ENCODE measurements at regions not wholly inside any gene's neighbourhood (a gene's known extent, or its start where the extent isn't known, plus 50 kb on each side); places are given as distances from the start of the nearest gene placed in this dataset.

DNA sequence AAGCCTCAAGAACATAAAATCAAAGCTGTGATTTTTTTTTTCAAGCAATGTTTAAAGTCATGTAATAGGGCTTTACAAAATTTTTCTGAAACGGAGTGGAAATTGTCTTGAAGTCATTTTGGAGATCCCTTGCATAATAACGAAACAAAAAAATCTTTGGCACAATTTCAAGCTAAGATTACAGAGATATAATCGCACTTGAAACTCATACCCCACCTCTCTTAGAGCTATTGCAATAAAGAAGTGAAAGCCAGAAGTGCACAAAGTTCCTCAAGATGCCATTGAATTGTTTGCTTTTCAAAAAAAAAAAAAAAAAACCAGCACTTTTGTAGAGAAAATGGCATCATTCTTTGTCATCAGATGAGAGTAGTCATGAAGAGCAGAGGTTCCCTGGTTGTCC is 152.3 kb downstream of the PAX3 start:
- no peak for DNase-seq

DNA sequence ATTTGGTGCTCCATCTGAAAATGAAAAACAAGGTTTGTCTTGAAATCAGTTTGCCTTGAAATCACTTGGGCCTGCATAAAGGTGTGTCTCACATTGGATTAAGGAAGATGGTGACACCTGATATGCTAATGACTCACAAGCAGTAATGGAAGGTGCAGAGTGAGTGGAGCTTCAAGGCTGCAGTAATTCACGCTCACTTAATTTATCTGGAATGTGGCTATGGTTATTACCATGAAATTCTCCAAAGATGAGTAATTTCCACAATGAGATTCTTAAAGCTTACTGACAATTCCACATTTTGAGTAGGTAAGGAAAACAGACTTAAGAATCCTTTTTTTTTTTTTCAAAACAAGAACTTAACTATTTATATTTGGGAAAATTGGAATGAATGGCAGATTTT is 156.8 kb downstream of the PAX3 start:
- no peak for DNase-seq

- no peak for DNase-seq
Measured at GRCh38 chr2:222136106-222136630, 162.6 kb downstream of the PAX3 start.

GRCh38 chr2:222134654-222135053 is 164.1 kb downstream of the PAX3 start:
- no peak for DNase-seq

GRCh38 chr2:222133897-222134296 is 164.9 kb downstream of the PAX3 start:
- DNase-seq = no peak

- no peak for DNase-seq
Measured at GRCh38 chr2:222130855-222131254, 167.9 kb downstream of the PAX3 start.

- DNase-seq = no peak
Measured at GRCh38 chr2:222127660-222128059, 171.1 kb downstream of the PAX3 start.

GRCh38 chr2:222120933-222121332 is 177.9 kb downstream of the PAX3 start:
- no peak for DNase-seq

- DNase-seq = no peak
Measured at GRCh38 chr2:222115296-222115695, 183.5 kb downstream of the PAX3 start.

GRCh38 chr2:222108957-222109585 is 189.7 kb downstream of the PAX3 start:
- DNase-seq = no peak

- DNase-seq = no peak
Measured at GRCh38 chr2:222108497-222108896, 190.3 kb downstream of the PAX3 start.

DNA sequence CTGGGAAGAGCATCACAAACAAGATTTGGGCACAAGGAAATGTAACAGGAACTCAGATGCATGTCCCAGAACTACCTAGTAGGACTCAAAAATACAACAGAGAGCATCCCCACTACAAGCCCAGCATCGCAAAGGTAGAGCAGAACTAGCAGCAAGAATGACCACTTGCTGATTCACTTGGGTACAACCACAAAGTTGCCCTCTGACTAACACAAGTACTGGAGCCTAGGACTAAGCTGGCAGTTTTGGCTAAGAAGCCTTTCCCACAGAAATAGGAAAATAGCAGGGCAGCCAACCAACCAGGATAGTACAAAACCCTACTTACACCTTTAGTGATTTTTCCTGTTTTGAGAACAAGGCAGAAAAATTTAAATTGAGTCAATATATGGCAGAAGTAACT is 193.8 kb downstream of the PAX3 start:
- no peak for DNase-seq

DNA sequence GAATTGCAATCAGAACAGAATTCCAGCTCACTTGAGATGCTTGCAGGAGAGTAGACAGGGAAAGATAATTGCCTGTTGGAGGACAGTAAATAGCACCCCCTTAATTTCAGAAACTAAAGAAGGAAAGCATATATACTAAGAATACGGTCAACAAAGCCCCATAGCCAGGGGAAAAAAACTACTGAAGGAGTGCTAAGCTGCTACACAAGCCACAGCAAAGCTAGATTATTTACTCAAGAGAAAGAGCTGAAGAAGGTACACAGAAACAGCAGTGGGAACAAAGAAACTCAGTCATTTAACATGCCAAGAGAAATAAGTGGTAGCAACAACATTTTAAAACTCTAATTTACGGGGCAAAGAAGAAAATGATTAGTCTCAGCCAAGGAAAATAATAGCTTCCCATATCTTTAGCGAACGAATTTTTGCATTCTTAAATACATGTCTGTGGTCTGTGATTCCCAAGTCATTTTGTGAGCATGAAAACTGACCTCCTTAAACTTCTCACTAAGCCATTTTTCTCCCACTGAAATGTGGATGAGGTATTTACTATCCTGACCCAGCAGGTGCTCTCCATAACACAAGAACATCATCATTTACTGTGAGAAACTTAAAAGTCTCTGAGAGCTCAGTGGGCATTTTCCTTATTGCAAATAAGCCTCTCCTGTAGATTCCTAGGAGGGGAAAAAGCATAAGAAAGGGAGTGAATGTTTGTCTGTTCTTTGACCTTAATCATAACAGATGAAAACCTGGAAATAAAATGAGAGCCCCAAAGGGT is 196.0 kb downstream of the PAX3 start:
- DNase-seq = no peak

- DNase-seq = no peak
Measured at GRCh38 chr2:222100704-222101699, 197.8 kb downstream of the PAX3 start.

- no peak for DNase-seq
Measured at GRCh38 chr2:222088561-222088960, 210.2 kb downstream of the PAX3 start.

GRCh38 chr2:222087998-222088397 is 210.8 kb downstream of the PAX3 start:
- no peak for DNase-seq

DNA sequence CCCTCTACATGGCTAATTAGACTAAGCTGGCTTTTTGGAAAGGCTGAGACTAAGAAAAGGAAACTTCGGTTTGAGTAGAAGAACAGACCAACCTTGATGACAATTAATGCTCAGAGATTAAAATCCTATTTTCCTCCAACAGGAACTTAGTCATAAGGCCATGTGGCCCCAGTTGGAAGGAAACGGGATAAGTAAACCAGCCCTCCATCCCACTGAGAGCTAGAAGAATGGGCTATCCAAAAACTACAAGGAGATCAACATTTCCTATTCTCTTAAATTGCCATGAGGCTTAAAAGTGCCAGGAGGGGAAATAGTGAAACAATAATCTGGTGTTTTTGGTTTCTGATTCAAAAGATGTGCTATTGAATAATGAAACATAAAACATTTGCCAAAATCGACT is 216.6 kb downstream of the PAX3 start:
- DNase-seq = no peak

- no peak for DNase-seq
Measured at GRCh38 chr2:222080141-222080540, 218.7 kb downstream of the PAX3 start.

- no peak for DNase-seq
Measured at GRCh38 chr2:222076973-222077690, 221.7 kb downstream of the PAX3 start.

DNA sequence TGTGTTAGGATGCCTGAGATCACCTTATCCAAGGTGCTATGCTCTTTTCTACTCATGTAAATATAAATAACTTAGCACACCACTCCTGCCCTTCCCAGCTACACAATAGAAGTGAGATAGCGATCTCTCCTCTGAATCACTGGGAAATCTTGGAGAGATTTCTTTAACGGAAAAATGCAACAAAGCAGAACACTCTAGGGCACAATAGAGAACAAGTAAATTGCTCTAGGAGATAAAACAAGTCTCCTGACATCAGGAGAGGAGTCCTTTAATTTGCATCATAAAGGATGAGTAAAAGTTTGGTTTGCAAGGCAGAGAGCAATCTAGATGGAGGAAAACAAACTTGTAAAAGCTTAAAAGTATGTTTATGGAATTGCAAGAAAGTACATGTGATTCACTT is 224.1 kb downstream of the PAX3 start:
- DNase-seq = no peak

- DNase-seq = no peak
Measured at GRCh38 chr2:222071911-222072310, 226.9 kb downstream of the PAX3 start.

DNA sequence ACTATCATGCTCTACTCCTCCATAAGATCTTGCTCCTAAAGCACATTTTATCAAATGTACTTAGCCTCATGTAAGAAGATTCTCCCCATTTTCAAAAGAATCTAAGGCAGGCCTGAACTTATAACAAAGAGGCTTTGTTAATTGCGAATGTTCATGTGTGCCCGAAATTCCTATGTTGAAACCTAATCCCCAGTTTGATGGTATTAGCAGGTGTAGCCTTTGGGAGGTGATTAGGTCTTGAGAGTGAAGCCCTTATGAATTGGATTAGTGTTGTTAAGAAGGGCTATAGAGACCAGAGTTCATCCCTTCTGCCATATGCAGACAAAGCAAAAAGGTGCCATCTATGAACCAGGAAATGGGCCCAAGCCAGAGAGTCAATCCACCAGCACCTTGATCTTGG is 234.5 kb downstream of the PAX3 start:
- no peak for DNase-seq

Data from stimulated activated CD4-positive, alpha-beta T cell treated with anti-CD3 and anti-CD28 coated beads, Interleukin-15, amount 100 ng/mL, for 24 hours (primary cell).